ENCODE measurements at regions not wholly inside any gene's neighbourhood (a gene's known extent, or its start where the extent isn't known, plus 50 kb on each side); places are given as distances from the start of the nearest gene placed in this dataset.
A peak's percentile ranks its signal among the peaks of the same experiment; 100 is the strongest.
"Not testable (repeated sequence)": the region's sequence is repeated elsewhere in the genome, so short reads cannot be mapped to it uniquely, and the experiment has no call there.

GRCh38 chr3:51588724-51589123, 50.2 kb downstream of the RAD54L2 start:
- Histone ChIP-seq H3K9me3 (ENCODE audit: control insufficient read depth in 2 of 3, low read length in 3 of 3) (no peaks in the 10 kb centered on the region), H3K4me3 (ENCODE audit: low read length) (no peak overlapping the region), H3K27me3 (ENCODE audit: control insufficient read depth in 2 of 2, insufficient read depth in 2 of 2, low read length in 2 of 2) (no peaks in the 10 kb centered on the region), H3K36me3 (ENCODE audit: control insufficient read depth in 2 of 3, insufficient read depth in 3 of 3, low read length in 3 of 3) (peaks cover 0 to 21% (median 10%) of the 10 kb centered on the region in 3 experiments), H3K4me1 (ENCODE audit: control insufficient read depth in 2 of 2, insufficient read depth in 2 of 2, low read length in 2 of 2) (no peaks in the 10 kb centered on the region), H3K27ac (ENCODE audit: low read depth, low read length) (no peak overlapping the region)
- Mint-ChIP-seq H3K36me3 (peaks cover 12 to 40% (median 29%) of the 10 kb centered on the region in 5 donors), H3K4me1 (peaks cover 5 to 32% (median 16%) of the 10 kb centered on the region in 7 donors), H3K4me3 (peak overlapping the region in 6 of 10 donors; percentile 2 to 65 (median 30)), H3K9me3 (no peaks in the 10 kb centered on the region), H3K27ac (peak overlapping the region in 7 of 9 donors; percentile 6 to 82 (median 13)), H3K27me3 (no peaks in the 10 kb centered on the region)
- intact Hi-C loops (cut with micrococcal nuclease), result no loop called here
- ChIA-PET CTCF (no interaction called here), POLR2A (no interaction called here)
- ATAC-seq (no peak), DNase-seq (no peak)

DNA sequence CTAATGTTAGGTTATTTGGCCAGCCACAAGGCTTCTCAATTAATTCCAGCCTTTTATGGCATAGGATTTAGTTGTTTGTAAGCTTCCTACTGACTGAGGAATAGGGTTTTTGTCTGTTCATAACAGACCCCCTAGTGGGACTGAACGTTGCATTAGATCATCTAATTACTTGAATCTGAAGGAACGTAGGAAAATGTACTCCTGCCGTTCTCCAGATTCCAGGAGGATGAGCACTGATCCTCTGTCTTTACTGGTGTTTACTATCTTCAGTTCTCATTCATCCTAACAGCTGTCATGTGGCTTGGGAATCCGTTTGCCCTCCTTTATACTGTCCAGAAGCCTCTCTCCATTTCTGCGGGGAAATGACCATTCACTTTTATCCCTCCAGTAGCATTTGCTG, 52.7 kb downstream of the RAD54L2 start:
- H3K9me3 ChIP-seq (ENCODE audit: control insufficient read depth in 2 of 3, low read length in 3 of 3), result no peaks in the 10 kb centered on the region
- no peak overlapping the region for H3K4me3 Mint-ChIP-seq
- no peaks in the 10 kb centered on the region for H3K27me3 Mint-ChIP-seq
- no peak overlapping the region for H3K4me3 ChIP-seq (ENCODE audit: low read length)
- peaks cover 21 to 49% (median 37%) of the 10 kb centered on the region in 5 donors for H3K36me3 Mint-ChIP-seq
- H3K27me3 ChIP-seq (ENCODE audit: control insufficient read depth in 2 of 2, insufficient read depth in 2 of 2, low read length in 2 of 2), result no peaks in the 10 kb centered on the region
- H3K27ac ChIP-seq (ENCODE audit: low read depth, low read length), result no peak overlapping the region
- H3K4me1 Mint-ChIP-seq, result peaks cover 7 to 35% (median 20%) of the 10 kb centered on the region in 7 donors
- POLR2A ChIA-PET, result no interaction called here
- intact Hi-C loops (cut with micrococcal nuclease), result no loop called here
- H3K27ac Mint-ChIP-seq, result peak overlapping the region in 2 of 9 donors; percentile 5 to 28
- peaks cover 0 to 21% (median 10%) of the 10 kb centered on the region in 3 experiments for H3K36me3 ChIP-seq (ENCODE audit: control insufficient read depth in 2 of 3, insufficient read depth in 3 of 3, low read length in 3 of 3)
- H3K9me3 Mint-ChIP-seq, result no peaks in the 10 kb centered on the region
- DNase-seq (no peak), ATAC-seq (no peak)
- CTCF ChIA-PET, result no interaction called here
- no peaks in the 10 kb centered on the region for H3K4me1 ChIP-seq (ENCODE audit: control insufficient read depth in 2 of 2, insufficient read depth in 2 of 2, low read length in 2 of 2)

- no peak for DNase-seq
- no peaks in the 10 kb centered on the region for H3K4me1 ChIP-seq (ENCODE audit: control insufficient read depth in 2 of 2, insufficient read depth in 2 of 2, low read length in 2 of 2)
- Mint-ChIP-seq H3K4me3 (no peak overlapping the region), H3K27me3 (no peaks in the 10 kb centered on the region), H3K36me3 (peaks cover 21 to 43% (median 31%) of the 10 kb centered on the region in 5 donors), H3K27ac (no peak overlapping the region), H3K9me3 (no peaks in the 10 kb centered on the region), H3K4me1 (peaks cover 6 to 23% (median 11%) of the 10 kb centered on the region in 7 donors)
- ChIA-PET CTCF (no interaction called here), POLR2A (no interaction called here)
- no peak for ATAC-seq
- no peak overlapping the region for H3K4me3 ChIP-seq (ENCODE audit: low read length)
- no peaks in the 10 kb centered on the region for H3K27me3 ChIP-seq (ENCODE audit: control insufficient read depth in 2 of 2, insufficient read depth in 2 of 2, low read length in 2 of 2)
- intact Hi-C loops (cut with micrococcal nuclease), result no loop called here
- H3K36me3 ChIP-seq (ENCODE audit: control insufficient read depth in 2 of 3, insufficient read depth in 3 of 3, low read length in 3 of 3), result peaks cover 0 to 24% (median 10%) of the 10 kb centered on the region in 3 experiments
- H3K27ac ChIP-seq (ENCODE audit: low read depth, low read length), result no peak overlapping the region
- no peaks in the 10 kb centered on the region for H3K9me3 ChIP-seq (ENCODE audit: control insufficient read depth in 2 of 3, low read length in 3 of 3)
Observed at GRCh38 chr3:51593697-51594096, 55.2 kb downstream of the RAD54L2 start.

- H3K9me3 Mint-ChIP-seq; H3K4me1 ChIP-seq (ENCODE audit: control insufficient read depth in 2 of 2, insufficient read depth in 2 of 2, low read length in 2 of 2); POLR2A ChIA-PET; H3K27ac Mint-ChIP-seq; H3K4me3 Mint-ChIP-seq; DNase-seq; H3K27ac ChIP-seq (ENCODE audit: low read depth, low read length); H3K27me3 ChIP-seq (ENCODE audit: control insufficient read depth in 2 of 2, insufficient read depth in 2 of 2, low read length in 2 of 2); intact Hi-C loops (cut with micrococcal nuclease); CTCF ChIA-PET; H3K4me3 ChIP-seq (ENCODE audit: low read length); H3K9me3 ChIP-seq (ENCODE audit: control insufficient read depth in 2 of 3, low read length in 3 of 3); H3K27me3 Mint-ChIP-seq; ATAC-seq: not testable (repeated sequence)
- H3K4me1 Mint-ChIP-seq, result peaks cover 3 to 30% (median 19%) of the 10 kb centered on the region in 7 donors
- peaks cover 0 to 12% (median 0%) of the 10 kb centered on the region in 3 experiments for H3K36me3 ChIP-seq (ENCODE audit: control insufficient read depth in 2 of 3, insufficient read depth in 3 of 3, low read length in 3 of 3)
- H3K36me3 Mint-ChIP-seq, result peaks cover 4 to 34% (median 20%) of the 10 kb centered on the region in 5 donors
Observed at GRCh38 chr3:51599638-51600037, 61.1 kb downstream of the RAD54L2 start.

- Mint-ChIP-seq H3K4me1 (peaks cover 11 to 31% (median 18%) of the 10 kb centered on the region in 7 donors), H3K27me3 (no peaks in the 10 kb centered on the region), H3K27ac (peak overlapping the region in 1 of 9 donors; percentile 43), H3K4me3 (no peak overlapping the region), H3K9me3 (peaks cover 0 to 2% (median 0%) of the 10 kb centered on the region in 11 donors), H3K36me3 (peaks cover 0 to 39% (median 21%) of the 10 kb centered on the region in 5 donors)
- no peak for ATAC-seq
- no peak for DNase-seq
- Histone ChIP-seq H3K4me1 (ENCODE audit: control insufficient read depth in 2 of 2, insufficient read depth in 2 of 2, low read length in 2 of 2) (no peaks in the 10 kb centered on the region), H3K27me3 (ENCODE audit: control insufficient read depth in 2 of 2, insufficient read depth in 2 of 2, low read length in 2 of 2) (no peaks in the 10 kb centered on the region), H3K4me3 (ENCODE audit: low read length) (no peak overlapping the region), H3K36me3 (ENCODE audit: control insufficient read depth in 2 of 3, insufficient read depth in 3 of 3, low read length in 3 of 3) (no peaks in the 10 kb centered on the region), H3K27ac (ENCODE audit: low read depth, low read length) (no peak overlapping the region), H3K9me3 (ENCODE audit: control insufficient read depth in 2 of 3, low read length in 3 of 3) (no peaks in the 10 kb centered on the region)
- POLR2A ChIA-PET, result no interaction called here
- intact Hi-C loops (cut with micrococcal nuclease), result no loop called here
- CTCF ChIA-PET, result no interaction called here
Observed at GRCh38 chr3:51604212-51604611, 65.7 kb downstream of the RAD54L2 start.

DNA sequence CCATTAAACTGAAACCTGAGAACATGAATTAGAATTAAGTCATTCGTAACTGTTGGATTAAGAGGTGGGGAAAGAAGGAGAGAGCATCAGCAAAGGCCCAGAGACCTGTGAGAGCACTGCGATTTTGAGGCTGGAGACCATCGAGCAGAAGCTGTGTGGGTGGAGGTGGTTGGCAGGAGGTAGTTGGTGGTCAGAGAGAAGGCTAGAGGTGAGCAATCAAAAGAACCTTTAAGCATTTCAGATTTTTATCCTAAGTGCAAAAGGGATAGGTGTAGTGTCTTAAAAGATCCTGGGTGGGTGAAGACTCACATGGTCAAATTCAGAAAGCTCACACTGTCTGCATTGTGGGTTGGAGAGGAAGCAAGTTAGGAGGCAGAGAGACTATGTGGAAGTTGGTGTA, 65.1 kb upstream of the TEX264 start:
- Histone ChIP-seq H3K4me1 (ENCODE audit: control insufficient read depth in 2 of 2, insufficient read depth in 2 of 2, low read length in 2 of 2) (no peaks in the 10 kb centered on the region), H3K9me3 (ENCODE audit: control insufficient read depth in 2 of 3, low read length in 3 of 3) (no peaks in the 10 kb centered on the region), H3K27ac (ENCODE audit: low read depth, low read length) (no peak overlapping the region), H3K27me3 (ENCODE audit: control insufficient read depth in 2 of 2, insufficient read depth in 2 of 2, low read length in 2 of 2) (no peaks in the 10 kb centered on the region), H3K4me3 (ENCODE audit: low read length) (no peak overlapping the region), H3K36me3 (ENCODE audit: control insufficient read depth in 2 of 3, insufficient read depth in 3 of 3, low read length in 3 of 3) (no peaks in the 10 kb centered on the region)
- peaks cover 11 to 36% (median 23%) of the 10 kb centered on the region in 7 donors for H3K4me1 Mint-ChIP-seq
- ATAC-seq, result no peak
- intact Hi-C loops (cut with micrococcal nuclease), result no loop called here
- ChIA-PET CTCF (no interaction called here), POLR2A (no interaction called here)
- H3K36me3 Mint-ChIP-seq, result peaks cover 0 to 44% (median 27%) of the 10 kb centered on the region in 5 donors
- peaks cover 0 to 3% (median 0%) of the 10 kb centered on the region in 11 donors for H3K9me3 Mint-ChIP-seq
- peak overlapping the region in 5 of 9 donors; percentile 3 to 72 (median 49) for H3K27ac Mint-ChIP-seq
- no peak for DNase-seq
- H3K27me3 Mint-ChIP-seq, result no peaks in the 10 kb centered on the region
- no peak overlapping the region for H3K4me3 Mint-ChIP-seq

DNA sequence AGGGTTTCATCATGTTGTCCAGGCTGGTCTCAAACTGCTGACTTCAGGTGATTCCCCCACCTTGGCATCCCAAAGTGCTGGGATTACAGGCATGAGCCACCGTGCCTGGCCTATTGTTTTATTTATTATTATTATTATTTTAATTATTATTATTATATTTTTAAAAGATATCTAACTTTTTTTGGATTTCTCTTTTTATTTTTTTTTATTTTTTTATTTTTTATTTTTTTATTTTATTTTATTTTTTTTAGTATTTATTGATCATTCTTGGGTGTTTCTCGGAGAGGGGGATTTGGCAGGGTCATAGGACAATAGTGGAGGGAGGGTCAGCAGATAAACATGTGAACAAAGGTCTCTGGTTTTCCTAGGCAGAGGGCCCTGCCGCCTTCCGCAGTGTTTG, 64.2 kb upstream of the TEX264 start:
- H3K27me3 Mint-ChIP-seq; H3K9me3 Mint-ChIP-seq; ATAC-seq; H3K36me3 ChIP-seq (ENCODE audit: control insufficient read depth in 2 of 3, insufficient read depth in 3 of 3, low read length in 3 of 3); H3K4me3 ChIP-seq (ENCODE audit: low read length); DNase-seq; H3K9me3 ChIP-seq (ENCODE audit: control insufficient read depth in 2 of 3, low read length in 3 of 3); CTCF ChIA-PET; H3K4me1 ChIP-seq (ENCODE audit: control insufficient read depth in 2 of 2, insufficient read depth in 2 of 2, low read length in 2 of 2); H3K27ac ChIP-seq (ENCODE audit: low read depth, low read length); intact Hi-C loops (cut with micrococcal nuclease); H3K4me3 Mint-ChIP-seq; POLR2A ChIA-PET; H3K27me3 ChIP-seq (ENCODE audit: control insufficient read depth in 2 of 2, insufficient read depth in 2 of 2, low read length in 2 of 2): not testable (repeated sequence)
- H3K36me3 Mint-ChIP-seq, result peaks cover 0 to 41% (median 27%) of the 10 kb centered on the region in 5 donors
- H3K4me1 Mint-ChIP-seq, result peaks cover 13 to 39% (median 23%) of the 10 kb centered on the region in 7 donors
- H3K27ac Mint-ChIP-seq, result peak overlapping the region in 1 of 9 donors; percentile 1
